HG03571 (cell line): ENCODE measurements at regions not wholly inside any gene's neighbourhood (a gene's known extent, or its start where the extent isn't known, plus 50 kb on each side); places are given as distances from the start of the nearest gene placed in this dataset.

Source experiments
- ATAC-seq: cut with Tn5 transposase; IDR thresholded peaks from one replicate; pipeline ENCODE4 v1.9.1; 2021; ENCODE audit not compliant: unreplicated experiment

- ATAC-seq, result no peak
Measured at GRCh38 chr4:180567080-180567479, 1676.1 kb upstream of the TENM3 start.

- no peak for ATAC-seq
Measured at GRCh38 chr4:180571516-180572055, 1671.6 kb upstream of the TENM3 start.

- no peak for ATAC-seq
Measured at GRCh38 chr4:180578175-180578574, 1665.0 kb upstream of the TENM3 start.

GRCh38 chr4:180581061-180581460 is 1662.1 kb upstream of the TENM3 start:
- ATAC-seq, result no peak

GRCh38 chr4:180587379-180587778 is 1655.8 kb upstream of the TENM3 start:
- no peak for ATAC-seq

GRCh38 chr4:180589575-180589974 is 1653.6 kb upstream of the TENM3 start:
- no peak for ATAC-seq

GRCh38 chr4:180596888-180597483 is 1646.2 kb upstream of the TENM3 start:
- no peak for ATAC-seq

- ATAC-seq, result no peak
Measured at GRCh38 chr4:180598281-180598680, 1644.9 kb upstream of the TENM3 start.

- no peak for ATAC-seq
Measured at GRCh38 chr4:180603791-180604190, 1639.4 kb upstream of the TENM3 start.

- ATAC-seq, result no peak
Measured at GRCh38 chr4:180610324-180610723, 1632.9 kb upstream of the TENM3 start.

GRCh38 chr4:180615746-180616145 is 1627.5 kb upstream of the TENM3 start:
- no peak for ATAC-seq

GRCh38 chr4:180617196-180617595 is 1626.0 kb upstream of the TENM3 start:
- no peak for ATAC-seq

- no peak for ATAC-seq
Measured at GRCh38 chr4:180618396-180618795, 1624.8 kb upstream of the TENM3 start.

GRCh38 chr4:180619440-180619839 is 1623.8 kb upstream of the TENM3 start:
- ATAC-seq, result no peak

- ATAC-seq, result no peak
Measured at GRCh38 chr4:180622254-180622653, 1620.9 kb upstream of the TENM3 start.

- no peak for ATAC-seq
Measured at GRCh38 chr4:180625653-180626052, 1617.5 kb upstream of the TENM3 start.

- no peak for ATAC-seq
Measured at GRCh38 chr4:180630012-180630665, 1613.1 kb upstream of the TENM3 start.

GRCh38 chr4:180634306-180634705 is 1608.9 kb upstream of the TENM3 start:
- no peak for ATAC-seq

- no peak for ATAC-seq
Measured at GRCh38 chr4:180635281-180635680, 1607.9 kb upstream of the TENM3 start.

GRCh38 chr4:180636696-180637404 is 1606.4 kb upstream of the TENM3 start:
- no peak for ATAC-seq

GRCh38 chr4:180637616-180638015 is 1605.6 kb upstream of the TENM3 start:
- ATAC-seq, result no peak

GRCh38 chr4:180640193-180640592 is 1603.0 kb upstream of the TENM3 start:
- ATAC-seq, result no peak
